ENCODE measurements at regions not wholly inside any gene's neighbourhood (a gene's known extent, or its start where the extent isn't known, plus 50 kb on each side); places are given as distances from the start of the nearest gene placed in this dataset.
"Not testable (repeated sequence)": the region's sequence is repeated elsewhere in the genome, so short reads cannot be mapped to it uniquely, and the experiment has no call there.

DNA sequence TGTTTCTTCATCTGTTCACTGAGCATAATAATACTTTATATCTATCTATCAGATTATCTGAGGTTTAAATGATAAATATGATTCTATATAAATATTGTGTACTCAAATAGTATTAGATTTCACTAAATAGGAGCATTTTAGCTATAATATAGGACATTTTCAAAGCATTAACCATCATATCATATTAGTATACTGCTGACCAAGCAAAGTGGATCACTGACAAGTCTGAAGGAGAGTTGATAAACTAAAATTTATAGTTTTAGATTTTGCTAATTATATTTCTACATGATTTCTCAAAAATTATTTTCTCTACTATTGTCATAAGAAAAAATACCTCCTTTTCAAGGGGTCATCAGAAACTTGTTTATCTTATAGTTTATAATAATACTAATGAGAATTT is 937.8 kb upstream of the LRATD1 start:
- Histone ChIP-seq H3K36me3 (replicated peaks; ENCODE audit: low read depth, low read length) (no peaks in the 10 kb centered on the region), H3K9me3 (ENCODE audit: insufficient read depth, low read length) (no peaks in the 10 kb centered on the region), H3K4me2 (ENCODE audit: low read length) (no peak overlapping the region), H3K4me1 (ENCODE audit: low read length) (no peaks in the 10 kb centered on the region; the same call in 1 of the 2 replicates), H3K4me3 (ENCODE audit: low read length) (no peak overlapping the region), H4K20me1 (ENCODE audit: insufficient read depth, low read length) (no peaks in the 10 kb centered on the region), H2AFZ (ENCODE audit: low read depth, low read length) (no peak overlapping the region), H3K27ac (ENCODE audit: low read length) (no peak overlapping the region), H3K79me2 (ENCODE audit: low read length) (no peaks in the 10 kb centered on the region), H3K27me3 (ENCODE audit: low read depth, low read length) (no peaks in the 10 kb centered on the region), H3K9ac (ENCODE audit: low read length) (no peak overlapping the region)
- TF ChIP-seq EZH2phosphoT487 (IDR thresholded peaks at IDR 0.05; ENCODE audit: low read depth) = no peak
- TF ChIP-seq, protein P1, sequence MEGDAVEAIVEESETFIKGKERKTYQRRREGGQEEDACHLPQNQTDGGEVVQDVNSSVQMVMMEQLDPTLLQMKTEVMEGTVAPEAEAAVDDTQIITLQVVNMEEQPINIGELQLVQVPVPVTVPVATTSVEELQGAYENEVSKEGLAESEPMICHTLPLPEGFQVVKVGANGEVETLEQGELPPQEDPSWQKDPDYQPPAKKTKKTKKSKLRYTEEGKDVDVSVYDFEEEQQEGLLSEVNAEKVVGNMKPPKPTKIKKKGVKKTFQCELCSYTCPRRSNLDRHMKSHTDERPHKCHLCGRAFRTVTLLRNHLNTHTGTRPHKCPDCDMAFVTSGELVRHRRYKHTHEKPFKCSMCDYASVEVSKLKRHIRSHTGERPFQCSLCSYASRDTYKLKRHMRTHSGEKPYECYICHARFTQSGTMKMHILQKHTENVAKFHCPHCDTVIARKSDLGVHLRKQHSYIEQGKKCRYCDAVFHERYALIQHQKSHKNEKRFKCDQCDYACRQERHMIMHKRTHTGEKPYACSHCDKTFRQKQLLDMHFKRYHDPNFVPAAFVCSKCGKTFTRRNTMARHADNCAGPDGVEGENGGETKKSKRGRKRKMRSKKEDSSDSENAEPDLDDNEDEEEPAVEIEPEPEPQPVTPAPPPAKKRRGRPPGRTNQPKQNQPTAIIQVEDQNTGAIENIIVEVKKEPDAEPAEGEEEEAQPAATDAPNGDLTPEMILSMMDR (IDR thresholded peaks at IDR 0.05; ENCODE audit: low read depth, low read length) = no peak

DNA sequence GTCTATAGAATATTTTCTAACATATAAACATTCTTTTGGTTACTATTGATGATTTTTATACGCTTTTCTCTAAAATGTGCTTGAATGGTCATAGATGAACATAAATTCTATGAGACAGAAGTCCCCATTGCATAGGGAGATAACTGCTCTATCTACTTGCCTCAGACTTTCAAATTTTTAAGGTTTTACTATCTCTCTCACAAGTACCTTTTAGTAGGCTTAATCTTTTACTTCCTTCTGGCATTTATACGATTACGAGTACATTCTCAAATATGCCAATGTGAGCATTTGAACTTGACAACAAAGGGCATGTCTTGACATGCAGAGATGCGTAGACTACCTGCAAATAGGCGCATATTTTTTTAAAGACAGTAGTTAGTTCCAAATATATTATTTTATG is 935.9 kb upstream of the LRATD1 start:
- peaks cover 7% of the 10 kb centered on the region; the same call in 1 of the 2 replicates for H3K4me1 ChIP-seq (ENCODE audit: low read length)
- no peak overlapping the region for H2AFZ ChIP-seq (ENCODE audit: low read depth, low read length)
- no peaks in the 10 kb centered on the region for H3K79me2 ChIP-seq (ENCODE audit: low read length)
- no peaks in the 10 kb centered on the region for H4K20me1 ChIP-seq (ENCODE audit: insufficient read depth, low read length)
- H3K4me2 ChIP-seq (ENCODE audit: low read length) = no peak overlapping the region
- no peak overlapping the region for H3K27ac ChIP-seq (ENCODE audit: low read length)
- no peak overlapping the region for H3K4me3 ChIP-seq (ENCODE audit: low read length)
- no peak overlapping the region for H3K9ac ChIP-seq (ENCODE audit: low read length)
- TF ChIP-seq, protein P1 (IDR thresholded peaks at IDR 0.05; ENCODE audit: low read depth, low read length) = no peak
- TF ChIP-seq EZH2phosphoT487 (IDR thresholded peaks at IDR 0.05; ENCODE audit: low read depth) = no peak
- no peaks in the 10 kb centered on the region for H3K9me3 ChIP-seq (ENCODE audit: insufficient read depth, low read length)
- H3K27me3 ChIP-seq (ENCODE audit: low read depth, low read length) = no peaks in the 10 kb centered on the region
- H3K36me3 ChIP-seq (replicated peaks; ENCODE audit: low read depth, low read length) = no peaks in the 10 kb centered on the region

DNA sequence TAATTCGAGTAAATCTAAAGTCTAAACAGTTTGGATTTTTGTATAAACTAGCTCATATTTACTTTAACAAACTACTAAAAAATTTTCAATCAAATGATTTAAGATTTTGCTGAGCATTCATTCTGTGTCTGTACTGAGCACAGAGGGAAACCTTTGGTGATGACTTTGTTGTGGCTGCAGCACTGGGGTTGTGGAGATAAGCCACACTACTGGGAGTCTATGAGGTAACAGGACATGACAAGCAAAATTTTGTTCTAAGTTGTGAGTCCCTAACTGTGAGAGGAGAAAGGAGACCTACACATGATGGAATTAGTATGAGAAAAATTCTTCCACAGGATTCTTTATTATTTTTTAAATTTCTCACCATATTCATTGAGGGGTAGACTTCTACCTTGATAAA is 933.7 kb upstream of the LRATD1 start:
- no peak overlapping the region for H2AFZ ChIP-seq (ENCODE audit: low read depth, low read length)
- H3K4me3 ChIP-seq (ENCODE audit: low read length) = no peak overlapping the region
- H3K4me1 ChIP-seq (ENCODE audit: low read length) = peaks cover 7% of the 10 kb centered on the region; the same call in 1 of the 2 replicates
- no peaks in the 10 kb centered on the region for H3K79me2 ChIP-seq (ENCODE audit: low read length)
- no peaks in the 10 kb centered on the region for H4K20me1 ChIP-seq (ENCODE audit: insufficient read depth, low read length)
- no peaks in the 10 kb centered on the region for H3K36me3 ChIP-seq (replicated peaks; ENCODE audit: low read depth, low read length)
- no peak overlapping the region for H3K9ac ChIP-seq (ENCODE audit: low read length)
- H3K27me3 ChIP-seq (ENCODE audit: low read depth, low read length) = no peaks in the 10 kb centered on the region
- no peak overlapping the region for H3K4me2 ChIP-seq (ENCODE audit: low read length)
- no peaks in the 10 kb centered on the region for H3K9me3 ChIP-seq (ENCODE audit: insufficient read depth, low read length)
- TF ChIP-seq, protein P1 (IDR thresholded peaks at IDR 0.05; ENCODE audit: low read depth, low read length) = no peak
- TF ChIP-seq EZH2phosphoT487 (IDR thresholded peaks at IDR 0.05; ENCODE audit: low read depth) = no peak
- no peak overlapping the region for H3K27ac ChIP-seq (ENCODE audit: low read length)

DNA sequence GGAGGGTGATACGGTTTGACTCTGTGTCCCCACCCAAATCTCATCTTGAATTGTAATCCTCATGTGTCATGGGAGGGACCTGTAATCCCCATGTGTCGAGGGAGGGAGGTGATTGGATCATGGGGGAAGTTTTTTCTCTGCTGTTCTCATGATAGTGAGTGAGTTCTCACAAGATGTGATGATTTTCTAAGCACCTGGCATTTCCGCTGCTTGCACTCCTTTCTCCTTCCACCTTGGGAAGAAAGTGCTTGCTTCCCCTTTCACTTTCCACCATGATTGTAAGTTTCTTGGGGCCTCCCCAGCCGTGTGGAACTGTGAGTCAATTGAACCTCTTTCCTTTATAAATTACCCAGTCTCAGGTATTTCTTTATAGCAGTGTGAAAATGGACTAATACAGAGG is 932.6 kb upstream of the LRATD1 start:
- H2AFZ ChIP-seq (ENCODE audit: low read depth, low read length); H4K20me1 ChIP-seq (ENCODE audit: insufficient read depth, low read length); H3K4me1 ChIP-seq (ENCODE audit: low read length); H3K27me3 ChIP-seq (ENCODE audit: low read depth, low read length); H3K4me3 ChIP-seq (ENCODE audit: low read length); H3K27ac ChIP-seq (ENCODE audit: low read length); H3K4me2 ChIP-seq (ENCODE audit: low read length); H3K9ac ChIP-seq (ENCODE audit: low read length); H3K36me3 ChIP-seq (replicated peaks; ENCODE audit: low read depth, low read length); H3K9me3 ChIP-seq (ENCODE audit: insufficient read depth, low read length); H3K79me2 ChIP-seq (ENCODE audit: low read length): not testable (repeated sequence)

DNA sequence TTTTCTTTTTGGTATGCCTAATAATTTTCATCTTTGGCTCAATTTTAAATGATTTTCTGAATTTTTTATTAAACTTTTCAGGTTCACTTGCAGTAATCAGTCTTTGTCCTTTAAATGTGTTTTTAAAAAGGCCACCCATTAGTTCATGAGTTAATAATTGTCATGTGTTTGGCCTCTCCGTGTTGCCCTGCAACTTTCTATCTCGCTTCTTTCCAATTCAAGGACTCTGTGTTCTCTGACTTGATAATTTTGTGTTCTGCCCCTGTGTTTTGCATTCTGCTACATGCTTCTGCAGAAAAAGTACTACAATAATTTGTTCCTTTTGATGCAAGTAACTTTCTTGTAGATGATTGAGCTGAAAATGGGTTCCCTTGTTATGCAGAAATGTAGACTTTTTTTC is 921.4 kb upstream of the LRATD1 start:
- Histone ChIP-seq H3K27ac (ENCODE audit: low read length) (no peak overlapping the region), H3K4me3 (ENCODE audit: low read length) (no peak overlapping the region), H3K4me1 (ENCODE audit: low read length) (no peaks in the 10 kb centered on the region), H3K9ac (ENCODE audit: low read length) (no peak overlapping the region), H3K27me3 (ENCODE audit: low read depth, low read length) (no peaks in the 10 kb centered on the region), H3K79me2 (ENCODE audit: low read length) (no peaks in the 10 kb centered on the region), H3K9me3 (ENCODE audit: insufficient read depth, low read length) (no peaks in the 10 kb centered on the region), H3K4me2 (ENCODE audit: low read length) (no peak overlapping the region), H3K36me3 (replicated peaks; ENCODE audit: low read depth, low read length) (no peaks in the 10 kb centered on the region), H4K20me1 (ENCODE audit: insufficient read depth, low read length) (no peaks in the 10 kb centered on the region), H2AFZ (ENCODE audit: low read depth, low read length) (no peak overlapping the region)
- TF ChIP-seq, protein P1 (IDR thresholded peaks at IDR 0.05; ENCODE audit: low read depth, low read length) = no peak
- TF ChIP-seq EZH2phosphoT487 (IDR thresholded peaks at IDR 0.05; ENCODE audit: low read depth) = no peak

Measured in OCI-LY3 (cell line).